Activated naive CD8-positive, alpha-beta T cell treated with anti-CD3 and anti-CD28 coated beads, Interleukin-2, amount 10 ng/mL, durations not matched to agents 7 days and 5 days (primary cell): ENCODE measurements at regions not wholly inside any gene's neighbourhood (a gene's known extent, or its start where the extent isn't known, plus 50 kb on each side); places are given as distances from the start of the nearest gene placed in this dataset.
"Not testable (repeated sequence)": the region's sequence is repeated elsewhere in the genome, so short reads cannot be mapped to it uniquely, and the experiment has no call there.

Experiments
- ATAC-seq: fragments of 150-1000 bp; cut with Tn5 transposase; one replicate; pipeline ENCODE4 v1.10.0; 2021; ENCODE audit warnings: low read depth, moderate library complexity
- POLR2A ChIA-PET: fragments of 350-600 bp; sonication (Branson Sonifier 250); formaldehyde crosslinking; loops from one replicate; lab custom pipeline; 2021; ENCODE audit warnings: antibody characterized with exemption; lab: Charles Lee
- DNase-seq: peaks from one replicate; pipeline ENCODE4 v3.0.0; 2021
- H3K27ac Mint-ChIP-seq: one replicate; pipeline ENCODE4 v1.8.0; 2022; ENCODE audit warnings: mild to moderate bottlenecking, mixed read lengths
- H3K27me3 Mint-ChIP-seq: one replicate; pipeline ENCODE4 v1.8.0; 2022; ENCODE audit warnings: mild to moderate bottlenecking, moderate library complexity, mixed read lengths
- H3K36me3 Mint-ChIP-seq: one replicate; pipeline ENCODE4 v1.8.0; 2021; ENCODE audit warnings: mild to moderate bottlenecking, mixed read lengths
- H3K4me1 Mint-ChIP-seq: one replicate; pipeline ENCODE4 v1.8.0; 2021; ENCODE audit warnings: mixed read lengths
- H3K4me3 Mint-ChIP-seq: one replicate; pipeline ENCODE4 v1.8.0; 2022; ENCODE audit warnings: mild to moderate bottlenecking, moderate library complexity, mixed read lengths
- H3K9me3 Mint-ChIP-seq: one replicate; pipeline ENCODE4 v1.8.0; 2021; ENCODE audit warnings: mixed read lengths

DNA sequence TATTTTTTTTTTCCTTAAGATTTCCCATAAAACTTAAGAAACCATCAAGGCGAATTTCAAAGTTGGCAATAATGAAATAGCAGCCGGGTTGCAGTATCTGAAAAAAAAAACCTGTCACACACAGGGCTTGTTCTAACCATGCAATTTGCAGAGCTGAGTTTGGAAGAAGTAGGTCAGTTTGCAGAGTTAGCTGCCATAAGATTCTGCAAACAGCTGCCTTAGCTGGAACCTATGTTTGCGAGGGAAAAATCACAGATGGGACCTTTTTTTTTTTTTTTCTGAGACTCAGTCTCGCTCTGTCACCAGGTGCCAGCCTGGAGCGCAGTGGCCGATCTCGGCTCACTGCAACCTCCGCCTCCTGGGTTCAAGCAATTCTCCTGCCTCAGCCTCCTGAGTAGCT is 98.5 kb upstream of the HS3ST4 start:
- no peak overlapping the region for H3K4me3 Mint-ChIP-seq
- no peaks in the 10 kb centered on the region for H3K4me1 Mint-ChIP-seq
- H3K27me3 Mint-ChIP-seq, result no peaks in the 10 kb centered on the region
- ATAC-seq, result no peak
- H3K27ac Mint-ChIP-seq, result no peak overlapping the region
- no peaks in the 10 kb centered on the region for H3K36me3 Mint-ChIP-seq
- H3K9me3 Mint-ChIP-seq, result no peaks in the 10 kb centered on the region
- POLR2A ChIA-PET, result no interaction called here
- no peak for DNase-seq

GRCh38 chr16:25587783-25588182 is 104.0 kb upstream of the HS3ST4 start:
- Mint-ChIP-seq H3K36me3 (no peaks in the 10 kb centered on the region), H3K4me1 (no peaks in the 10 kb centered on the region), H3K9me3 (no peaks in the 10 kb centered on the region), H3K4me3 (no peak overlapping the region), H3K27ac (no peak overlapping the region), H3K27me3 (no peaks in the 10 kb centered on the region)
- DNase-seq (no peak), ATAC-seq (no peak)
- POLR2A ChIA-PET, result no interaction called here

GRCh38 chr16:25586826-25587225 is 104.9 kb upstream of the HS3ST4 start:
- Mint-ChIP-seq H3K4me1 (no peaks in the 10 kb centered on the region), H3K9me3 (no peaks in the 10 kb centered on the region), H3K4me3 (no peak overlapping the region)

DNA sequence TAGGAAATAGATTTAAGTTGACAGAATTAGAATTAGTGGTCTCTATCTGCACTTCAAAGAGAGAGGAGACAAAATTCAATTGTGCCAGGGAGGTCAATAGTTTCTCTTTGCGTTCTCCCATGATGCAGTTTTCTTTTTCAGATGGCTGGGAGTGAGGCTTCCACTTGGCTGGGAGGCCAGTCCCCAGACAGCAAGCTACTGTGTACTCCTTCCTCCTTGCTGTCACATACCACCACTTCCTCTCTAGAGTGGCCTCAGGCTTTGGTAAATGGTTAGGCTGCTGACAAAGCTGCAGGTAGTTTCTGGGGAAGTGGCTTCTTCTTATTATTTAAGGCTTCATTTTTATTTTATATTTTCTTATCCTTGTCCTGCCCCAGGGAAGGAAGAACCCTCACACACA is 106.2 kb upstream of the HS3ST4 start:
- Mint-ChIP-seq H3K27ac (no peak overlapping the region), H3K4me3 (no peak overlapping the region), H3K9me3 (no peaks in the 10 kb centered on the region), H3K36me3 (no peaks in the 10 kb centered on the region), H3K4me1 (no peaks in the 10 kb centered on the region), H3K27me3 (no peaks in the 10 kb centered on the region)
- POLR2A ChIA-PET, result no interaction called here
- no peak for DNase-seq
- no peak for ATAC-seq

More at GRCh38 chr16:25586826-25587225, 104.9 kb upstream of the HS3ST4 start:
- POLR2A ChIA-PET, result no interaction called here
- Mint-ChIP-seq H3K27ac (no peak overlapping the region), H3K27me3 (no peaks in the 10 kb centered on the region), H3K36me3 (no peaks in the 10 kb centered on the region)
- DNase-seq (no peak), ATAC-seq (no peak)

- H3K4me1 Mint-ChIP-seq, result no peaks in the 10 kb centered on the region
- ATAC-seq, result no peak
- POLR2A ChIA-PET, result no interaction called here
Observed at GRCh38 chr16:25580041-25580440, 111.7 kb upstream of the HS3ST4 start.

DNA sequence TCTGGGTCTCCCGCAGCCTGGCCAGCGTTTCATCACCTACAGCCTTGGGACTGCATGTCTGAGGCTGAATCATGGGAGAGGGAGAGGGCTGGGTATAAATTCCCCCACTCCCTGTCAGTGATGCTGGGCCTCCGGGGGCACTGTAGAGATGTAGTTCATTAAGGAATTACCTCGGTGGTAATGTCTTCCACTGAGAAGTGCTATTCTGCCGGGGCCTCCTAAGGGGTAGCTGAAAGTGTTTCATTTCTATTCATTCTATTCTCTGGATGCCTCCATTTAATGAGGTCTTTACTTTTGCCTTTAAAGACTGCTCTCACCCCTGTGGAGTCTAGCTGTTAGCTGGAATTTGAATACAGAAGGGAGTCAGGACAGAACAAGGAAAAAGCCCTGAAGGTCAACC is 116.4 kb upstream of the HS3ST4 start:
- no peak for ATAC-seq
- Mint-ChIP-seq H3K36me3 (no peaks in the 10 kb centered on the region), H3K4me3 (no peak overlapping the region), H3K27me3 (no peaks in the 10 kb centered on the region), H3K4me1 (no peaks in the 10 kb centered on the region), H3K9me3 (no peaks in the 10 kb centered on the region), H3K27ac (no peak overlapping the region)
- no peak for DNase-seq
- POLR2A ChIA-PET, result no interaction called here

More at GRCh38 chr16:25580041-25580440, 111.7 kb upstream of the HS3ST4 start:
- Mint-ChIP-seq H3K27ac (no peak overlapping the region), H3K4me3 (no peak overlapping the region), H3K27me3 (no peaks in the 10 kb centered on the region), H3K36me3 (no peaks in the 10 kb centered on the region), H3K9me3 (no peaks in the 10 kb centered on the region)
- no peak for DNase-seq

GRCh38 chr16:25571712-25572111 is 120.0 kb upstream of the HS3ST4 start:
- no peaks in the 10 kb centered on the region for H3K4me1 Mint-ChIP-seq

GRCh38 chr16:25570131-25570530 is 121.6 kb upstream of the HS3ST4 start:
- no peaks in the 10 kb centered on the region for H3K9me3 Mint-ChIP-seq
- no peaks in the 10 kb centered on the region for H3K27me3 Mint-ChIP-seq
- H3K4me3 Mint-ChIP-seq, result no peak overlapping the region
- no peaks in the 10 kb centered on the region for H3K4me1 Mint-ChIP-seq
- POLR2A ChIA-PET, result no interaction called here
- no peak for DNase-seq
- ATAC-seq, result no peak
- no peaks in the 10 kb centered on the region for H3K36me3 Mint-ChIP-seq
- no peak overlapping the region for H3K27ac Mint-ChIP-seq

More at GRCh38 chr16:25571712-25572111, 120.0 kb upstream of the HS3ST4 start:
- H3K4me3 Mint-ChIP-seq, result no peak overlapping the region
- DNase-seq (no peak), ATAC-seq (no peak)
- H3K27ac Mint-ChIP-seq, result no peak overlapping the region
- H3K27me3 Mint-ChIP-seq, result no peaks in the 10 kb centered on the region
- no peaks in the 10 kb centered on the region for H3K9me3 Mint-ChIP-seq
- no peaks in the 10 kb centered on the region for H3K36me3 Mint-ChIP-seq
- POLR2A ChIA-PET, result no interaction called here

DNA sequence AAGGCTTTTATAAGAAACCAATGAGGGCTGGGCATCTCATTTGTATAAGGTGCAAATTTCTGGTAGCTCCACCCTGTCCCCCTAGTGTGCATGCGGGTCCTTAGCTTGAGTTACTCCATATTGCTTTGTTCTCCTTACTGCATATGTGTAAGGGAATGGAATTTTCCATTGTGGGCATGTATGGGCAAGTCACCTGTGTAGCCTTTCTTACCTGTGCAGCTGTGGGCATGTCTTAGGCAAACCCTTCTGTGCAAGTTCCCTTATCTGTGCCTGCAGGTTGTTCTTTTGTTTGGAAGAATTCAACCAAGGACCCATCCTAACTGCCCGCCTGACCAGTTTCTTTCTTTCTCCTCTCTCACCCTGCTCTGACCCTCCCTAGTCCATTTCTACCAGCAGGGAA is 122.8 kb upstream of the HS3ST4 start:
- ATAC-seq (no peak), DNase-seq (no peak)
- H3K27ac Mint-ChIP-seq, result no peak overlapping the region
- H3K4me3 Mint-ChIP-seq, result no peak overlapping the region
- H3K9me3 Mint-ChIP-seq, result no peaks in the 10 kb centered on the region
- no peaks in the 10 kb centered on the region for H3K36me3 Mint-ChIP-seq
- H3K27me3 Mint-ChIP-seq, result no peaks in the 10 kb centered on the region
- POLR2A ChIA-PET, result no interaction called here
- H3K4me1 Mint-ChIP-seq, result no peaks in the 10 kb centered on the region

DNA sequence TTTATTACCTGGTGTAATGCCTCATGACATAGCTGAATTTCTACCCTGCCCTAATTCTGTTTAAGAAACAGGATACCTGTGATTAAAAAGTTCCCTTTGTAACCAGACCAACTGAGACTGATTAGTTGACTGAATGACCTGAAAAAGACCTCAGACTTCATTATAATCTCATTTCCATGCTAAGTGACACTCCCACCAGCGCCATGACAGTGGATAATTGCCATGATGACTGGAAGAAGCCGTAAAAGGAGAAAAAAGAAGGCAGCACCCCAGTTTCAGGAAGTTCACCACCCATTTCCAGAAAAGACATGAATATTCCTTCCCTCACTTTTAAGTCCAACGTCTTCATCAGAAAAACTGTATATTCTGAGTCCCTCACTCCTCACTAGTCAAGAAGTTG is 125.6 kb upstream of the HS3ST4 start:
- Mint-ChIP-seq H3K27ac (no peak overlapping the region), H3K4me1 (no peaks in the 10 kb centered on the region), H3K9me3 (peaks cover 2% of the 10 kb centered on the region), H3K27me3 (no peaks in the 10 kb centered on the region), H3K4me3 (no peak overlapping the region), H3K36me3 (no peaks in the 10 kb centered on the region)
- POLR2A ChIA-PET, result no interaction called here
- DNase-seq, result no peak
- no peak for ATAC-seq

- Mint-ChIP-seq H3K36me3 (no peaks in the 10 kb centered on the region), H3K4me1 (no peaks in the 10 kb centered on the region), H3K27me3 (no peaks in the 10 kb centered on the region), H3K9me3 (peaks cover 6% of the 10 kb centered on the region), H3K27ac (no peak overlapping the region), H3K4me3 (no peak overlapping the region)
- ATAC-seq (no peak), DNase-seq (no peak)
- POLR2A ChIA-PET, result no interaction called here
Observed at GRCh38 chr16:25563700-25564099, 128.1 kb upstream of the HS3ST4 start.

- H3K36me3 Mint-ChIP-seq, H3K27me3 Mint-ChIP-seq, H3K27ac Mint-ChIP-seq, DNase-seq, H3K4me3 Mint-ChIP-seq, H3K9me3 Mint-ChIP-seq, H3K4me1 Mint-ChIP-seq, ATAC-seq, POLR2A ChIA-PET: not testable (repeated sequence)
Observed at GRCh38 chr16:25561723-25562122, 130.0 kb upstream of the HS3ST4 start.

- H3K4me1 Mint-ChIP-seq, H3K36me3 Mint-ChIP-seq, ATAC-seq, H3K27ac Mint-ChIP-seq, H3K27me3 Mint-ChIP-seq, H3K4me3 Mint-ChIP-seq, DNase-seq, POLR2A ChIA-PET: not testable (repeated sequence)
- peaks cover 12% of the 10 kb centered on the region for H3K9me3 Mint-ChIP-seq
Observed at GRCh38 chr16:25556968-25557312, 134.8 kb upstream of the HS3ST4 start.

DNA sequence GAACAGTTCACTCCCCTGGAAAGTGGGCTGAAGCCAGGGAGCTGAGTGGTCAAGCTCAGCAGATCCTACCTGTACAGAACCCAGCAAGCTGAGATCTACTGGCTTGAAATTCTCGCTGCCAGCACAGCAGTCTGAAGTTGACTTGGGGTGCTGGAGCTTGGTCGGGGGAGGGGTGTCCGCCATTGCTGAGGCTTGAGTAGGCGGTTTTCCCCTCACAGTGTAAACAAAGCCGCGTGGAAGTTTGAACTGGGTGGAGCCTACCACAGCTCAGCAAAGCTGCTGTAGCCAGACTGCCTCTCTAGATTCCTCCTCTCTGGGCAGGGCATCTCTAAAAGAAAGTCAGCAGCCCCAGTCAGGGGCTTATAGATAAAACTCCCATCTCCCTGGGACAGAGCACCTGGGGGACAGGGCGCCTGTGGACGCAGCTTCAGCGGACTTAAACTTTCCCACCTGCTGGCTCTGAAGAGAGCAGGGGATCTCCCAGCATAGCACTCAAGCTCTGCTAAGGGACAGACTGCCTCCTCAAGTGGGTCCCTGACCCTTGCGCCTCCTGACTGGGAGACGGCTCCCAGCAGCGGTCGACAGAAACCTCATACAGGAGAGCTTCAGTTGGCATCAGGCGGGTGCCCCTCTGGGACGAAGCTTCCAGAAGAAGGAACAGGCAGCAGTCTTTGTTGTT is 135.3 kb upstream of the HS3ST4 start:
- H3K36me3 Mint-ChIP-seq, ATAC-seq, H3K27ac Mint-ChIP-seq, H3K4me3 Mint-ChIP-seq, H3K27me3 Mint-ChIP-seq, DNase-seq, POLR2A ChIA-PET, H3K4me1 Mint-ChIP-seq: not testable (repeated sequence)
- peaks cover 11% of the 10 kb centered on the region for H3K9me3 Mint-ChIP-seq
